ENCODE measurements at regions not wholly inside any gene's neighbourhood (a gene's known extent, or its start where the extent isn't known, plus 50 kb on each side); places are given as distances from the start of the nearest gene placed in this dataset.

- no peak for DNase-seq (ENCODE audit: insufficient read length, low spot score)
- TF ChIP-seq CTCF (IDR thresholded peaks at IDR 0.05; ENCODE audit: insufficient read depth, missing control alignments) = no peak
- no peak for FAIRE-seq
These were observed 96.1 kb upstream of the DPT start for GRCh38 chr1:168825129-168825528.

GRCh38 chr1:168825820-168826219 is 96.8 kb upstream of the DPT start:
- no peak for DNase-seq (ENCODE audit: insufficient read length, low spot score)
- TF ChIP-seq CTCF (IDR thresholded peaks at IDR 0.05; ENCODE audit: insufficient read depth, missing control alignments) = no peak
- peak; percentile 41 for FAIRE-seq

GRCh38 chr1:168826269-168826668 is 97.3 kb upstream of the DPT start:
- no peak for DNase-seq (ENCODE audit: insufficient read length, low spot score)
- FAIRE-seq = peak; percentile 67
- no peak for TF ChIP-seq CTCF (IDR thresholded peaks at IDR 0.05; ENCODE audit: insufficient read depth, missing control alignments)

GRCh38 chr1:168827557-168827956 is 98.6 kb upstream of the DPT start:
- FAIRE-seq = no peak
- DNase-seq (ENCODE audit: insufficient read length, low spot score) = no peak
- no peak for TF ChIP-seq CTCF (IDR thresholded peaks at IDR 0.05; ENCODE audit: insufficient read depth, missing control alignments)

- no peak for FAIRE-seq
- no peak for DNase-seq (ENCODE audit: insufficient read length, low spot score)
- no peak for TF ChIP-seq CTCF (IDR thresholded peaks at IDR 0.05; ENCODE audit: insufficient read depth, missing control alignments)
These were observed 100.9 kb upstream of the DPT start for GRCh38 chr1:168829876-168830275.

- no peak for TF ChIP-seq CTCF (IDR thresholded peaks at IDR 0.05; ENCODE audit: insufficient read depth, missing control alignments)
- FAIRE-seq (peak; percentile 38), DNase-seq (ENCODE audit: insufficient read length, low spot score) (no peak)
These were observed 101.6 kb upstream of the DPT start for GRCh38 chr1:168830562-168830961.

GRCh38 chr1:168832661-168833060 is 103.7 kb upstream of the DPT start:
- no peak for DNase-seq (ENCODE audit: insufficient read length, low spot score)
- FAIRE-seq = no peak

More at GRCh38 chr1:168832661-168833060, 103.7 kb upstream of the DPT start:
- TF ChIP-seq CTCF (IDR thresholded peaks at IDR 0.05; ENCODE audit: insufficient read depth, missing control alignments) = no peak
